ENCODE measurements at regions not wholly inside any gene's neighbourhood (a gene's known extent, or its start where the extent isn't known, plus 50 kb on each side); places are given as distances from the start of the nearest gene placed in this dataset.
A peak's percentile ranks its signal among the peaks of the same experiment; 100 is the strongest.
"Not testable (repeated sequence)": the region's sequence is repeated elsewhere in the genome, so short reads cannot be mapped to it uniquely, and the experiment has no call there.

DNA sequence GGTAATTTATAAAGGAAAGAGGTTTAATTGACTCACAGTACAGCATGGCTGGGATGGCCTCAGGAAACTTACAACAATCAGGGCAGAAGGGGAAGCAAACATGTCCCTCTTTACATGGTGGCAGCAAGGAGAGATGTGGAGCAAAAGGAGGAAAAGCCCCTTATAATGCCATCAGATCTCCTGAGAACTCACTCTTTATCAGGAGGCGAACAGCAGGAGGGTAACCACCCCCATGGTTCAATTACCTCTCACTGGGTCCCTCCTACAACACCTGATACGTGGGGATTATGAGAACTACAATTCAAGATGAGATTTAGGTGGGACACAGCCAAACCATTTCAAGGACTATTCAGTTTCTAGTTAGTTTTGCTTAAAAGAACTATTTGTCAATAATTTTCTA, 453.3 kb downstream of the C12orf50 start:
- no peak for DNase-seq
- 60% methylated on average over 1 of the region's 2 CpGs for WGBS
- Histone ChIP-seq H2BK5ac (ENCODE audit: low read depth, low read length, poor library complexity, severe bottlenecking) (no peak overlapping the region), H3K9ac (ENCODE audit: low read length) (no peak overlapping the region), H2BK120ac (ENCODE audit: low read depth, low read length) (no peak overlapping the region), H3K4me1 (ENCODE audit: control insufficient read depth, insufficient read depth, low read depth, low read length) (no peaks in the 10 kb centered on the region), H3K27ac (ENCODE audit: low read length, poor library complexity, severe bottlenecking) (no peak overlapping the region), H3K4me2 (ENCODE audit: low read length, poor library complexity, severe bottlenecking) (no peak overlapping the region), H4K8ac (ENCODE audit: low read length) (no peak overlapping the region), H3K18ac (ENCODE audit: low read depth in 1 of 2, low read length in 2 of 2) (no peak overlapping the region), H3K9me3 (ENCODE audit: control insufficient read depth, low read length) (no peaks in the 10 kb centered on the region), H2BK15ac (ENCODE audit: low read depth, poor library complexity, severe bottlenecking) (no peak overlapping the region), H2BK12ac (ENCODE audit: low read length in 2 of 2) (no peak overlapping the region), H3K4me3 (ENCODE audit: insufficient read depth in 1 of 2, low read depth in 1 of 2, low read length in 2 of 2) (no peak overlapping the region), H4K91ac (ENCODE audit: low read length) (no peak overlapping the region), H3K79me1 (replicated peaks; ENCODE audit: low read length, poor library complexity, severe bottlenecking) (no peaks in the 10 kb centered on the region), H3K14ac (ENCODE audit: low read length in 2 of 2) (no peak overlapping the region), H2AK5ac (ENCODE audit: low read length, severe bottlenecking) (no peak overlapping the region), H3K36me3 (ENCODE audit: control insufficient read depth in 1 of 2, insufficient read depth in 2 of 2, low read depth in 1 of 2, low read length in 2 of 2) (no peaks in the 10 kb centered on the region), H3K4ac (ENCODE audit: low read depth in 1 of 2, low read length in 2 of 2) (no peak overlapping the region), H2AFZ (ENCODE audit: low read depth, low read length) (peak overlapping the region; percentile 42), H3K23ac (ENCODE audit: low read length in 2 of 2) (no peak overlapping the region), H3K27me3 (ENCODE audit: control insufficient read depth in 1 of 2, insufficient read depth in 1 of 2, low read length in 2 of 2) (no peaks in the 10 kb centered on the region)

GRCh38 chr12:87566918-87567317, 462.3 kb downstream of the C12orf50 start:
- H4K91ac ChIP-seq (ENCODE audit: low read length); H2BK120ac ChIP-seq (ENCODE audit: low read depth, low read length); H2AFZ ChIP-seq (ENCODE audit: low read depth, low read length); H3K4ac ChIP-seq (ENCODE audit: low read depth in 1 of 2, low read length in 2 of 2); H4K8ac ChIP-seq (ENCODE audit: low read length); H2BK15ac ChIP-seq (ENCODE audit: low read depth, poor library complexity, severe bottlenecking); H3K9ac ChIP-seq (ENCODE audit: low read length); H3K4me3 ChIP-seq (ENCODE audit: insufficient read depth in 1 of 2, low read depth in 1 of 2, low read length in 2 of 2); H3K36me3 ChIP-seq (ENCODE audit: control insufficient read depth in 1 of 2, insufficient read depth in 2 of 2, low read depth in 1 of 2, low read length in 2 of 2); H2BK12ac ChIP-seq (ENCODE audit: low read length in 2 of 2); H3K79me1 ChIP-seq (replicated peaks; ENCODE audit: low read length, poor library complexity, severe bottlenecking); H2AK5ac ChIP-seq (ENCODE audit: low read length, severe bottlenecking); DNase-seq; H3K4me1 ChIP-seq (ENCODE audit: control insufficient read depth, insufficient read depth, low read depth, low read length); H3K4me2 ChIP-seq (ENCODE audit: low read length, poor library complexity, severe bottlenecking); H3K27ac ChIP-seq (ENCODE audit: low read length, poor library complexity, severe bottlenecking); H3K27me3 ChIP-seq (ENCODE audit: control insufficient read depth in 1 of 2, insufficient read depth in 1 of 2, low read length in 2 of 2); H3K23ac ChIP-seq (ENCODE audit: low read length in 2 of 2); H2BK5ac ChIP-seq (ENCODE audit: low read depth, low read length, poor library complexity, severe bottlenecking); H3K14ac ChIP-seq (ENCODE audit: low read length in 2 of 2); H3K18ac ChIP-seq (ENCODE audit: low read depth in 1 of 2, low read length in 2 of 2): not testable (repeated sequence)
- WGBS = 83% methylated on average over 3 of the region's 4 CpGs
- H3K9me3 ChIP-seq (ENCODE audit: control insufficient read depth, low read length) = peaks cover 13% of the 10 kb centered on the region

- no peak overlapping the region for H2AFZ ChIP-seq (ENCODE audit: low read depth, low read length)
- no peak overlapping the region for H2BK5ac ChIP-seq (ENCODE audit: low read depth, low read length, poor library complexity, severe bottlenecking)
- H3K79me1 ChIP-seq (replicated peaks; ENCODE audit: low read length, poor library complexity, severe bottlenecking) = no peaks in the 10 kb centered on the region
- H4K91ac ChIP-seq (ENCODE audit: low read length) = no peak overlapping the region
- no peak overlapping the region for H3K18ac ChIP-seq (ENCODE audit: low read depth in 1 of 2, low read length in 2 of 2)
- no peak overlapping the region for H3K14ac ChIP-seq (ENCODE audit: low read length in 2 of 2)
- no peak overlapping the region for H2BK120ac ChIP-seq (ENCODE audit: low read depth, low read length)
- no peak overlapping the region for H4K8ac ChIP-seq (ENCODE audit: low read length)
- H3K9me3 ChIP-seq (ENCODE audit: control insufficient read depth, low read length) = no peaks in the 10 kb centered on the region
- H3K9ac ChIP-seq (ENCODE audit: low read length) = no peak overlapping the region
- H3K4me2 ChIP-seq (ENCODE audit: low read length, poor library complexity, severe bottlenecking) = no peak overlapping the region
- no peak overlapping the region for H2BK12ac ChIP-seq (ENCODE audit: low read length in 2 of 2)
- H3K23ac ChIP-seq (ENCODE audit: low read length in 2 of 2) = no peak overlapping the region
- H3K27me3 ChIP-seq (ENCODE audit: control insufficient read depth in 1 of 2, insufficient read depth in 1 of 2, low read length in 2 of 2) = no peaks in the 10 kb centered on the region
- DNase-seq = no peak
- no peak overlapping the region for H3K27ac ChIP-seq (ENCODE audit: low read length, poor library complexity, severe bottlenecking)
- no peak overlapping the region for H2BK15ac ChIP-seq (ENCODE audit: low read depth, poor library complexity, severe bottlenecking)
- H2AK5ac ChIP-seq (ENCODE audit: low read length, severe bottlenecking) = no peak overlapping the region
- 91% methylated on average over 5 of the region's 5 CpGs for WGBS
- H3K4me1 ChIP-seq (ENCODE audit: control insufficient read depth, insufficient read depth, low read depth, low read length) = no peaks in the 10 kb centered on the region
- H3K36me3 ChIP-seq (ENCODE audit: control insufficient read depth in 1 of 2, insufficient read depth in 2 of 2, low read depth in 1 of 2, low read length in 2 of 2) = no peaks in the 10 kb centered on the region
- no peak overlapping the region for H3K4ac ChIP-seq (ENCODE audit: low read depth in 1 of 2, low read length in 2 of 2)
- H3K4me3 ChIP-seq (ENCODE audit: insufficient read depth in 1 of 2, low read depth in 1 of 2, low read length in 2 of 2) = no peak overlapping the region
Measured at GRCh38 chr12:87556985-87557384, 472.2 kb downstream of the C12orf50 start.

GRCh38 chr12:87531213-87531612, 498.0 kb downstream of the C12orf50 start:
- 95% methylated on average over 5 of the region's 5 CpGs for WGBS
- H2BK15ac ChIP-seq (ENCODE audit: low read depth, poor library complexity, severe bottlenecking); H3K14ac ChIP-seq (ENCODE audit: low read length in 2 of 2); H3K4ac ChIP-seq (ENCODE audit: low read depth in 1 of 2, low read length in 2 of 2); H3K27ac ChIP-seq (ENCODE audit: low read length, poor library complexity, severe bottlenecking); H4K8ac ChIP-seq (ENCODE audit: low read length); H2BK12ac ChIP-seq (ENCODE audit: low read length in 2 of 2); H3K27me3 ChIP-seq (ENCODE audit: control insufficient read depth in 1 of 2, insufficient read depth in 1 of 2, low read length in 2 of 2); DNase-seq; H2AK5ac ChIP-seq (ENCODE audit: low read length, severe bottlenecking); H3K18ac ChIP-seq (ENCODE audit: low read depth in 1 of 2, low read length in 2 of 2); H3K79me1 ChIP-seq (replicated peaks; ENCODE audit: low read length, poor library complexity, severe bottlenecking); H2AFZ ChIP-seq (ENCODE audit: low read depth, low read length); H3K4me3 ChIP-seq (ENCODE audit: insufficient read depth in 1 of 2, low read depth in 1 of 2, low read length in 2 of 2); H2BK5ac ChIP-seq (ENCODE audit: low read depth, low read length, poor library complexity, severe bottlenecking); H2BK120ac ChIP-seq (ENCODE audit: low read depth, low read length); H3K36me3 ChIP-seq (ENCODE audit: control insufficient read depth in 1 of 2, insufficient read depth in 2 of 2, low read depth in 1 of 2, low read length in 2 of 2); H3K4me2 ChIP-seq (ENCODE audit: low read length, poor library complexity, severe bottlenecking); H3K9ac ChIP-seq (ENCODE audit: low read length); H4K91ac ChIP-seq (ENCODE audit: low read length); H3K4me1 ChIP-seq (ENCODE audit: control insufficient read depth, insufficient read depth, low read depth, low read length); H3K23ac ChIP-seq (ENCODE audit: low read length in 2 of 2); H3K9me3 ChIP-seq (ENCODE audit: control insufficient read depth, low read length): not testable (repeated sequence)

Data from mesenchymal stem cell (in vitro differentiated cells and primary cell).